Naive thymus-derived CD8-positive, alpha-beta T cell (primary cell): ENCODE measurements at regions not wholly inside any gene's neighbourhood (a gene's known extent, or its start where the extent isn't known, plus 50 kb on each side); places are given as distances from the start of the nearest gene placed in this dataset.
A peak's percentile ranks its signal among the peaks of the same experiment; 100 is the strongest.
"Not testable (repeated sequence)": the region's sequence is repeated elsewhere in the genome, so short reads cannot be mapped to it uniquely, and the experiment has no call there.

Experiments
- ATAC-seq, 2 donors: fragments of 150-1000 bp; cut with Tn5 transposase in 1 of 2; sonication (Bioruptor Pico), chemical (Tn5 transposase) in 1 of 2; 1 replicate in 1 of 2; 2 replicates in 1 of 2; pipeline ENCODE4 v1.10.0; 2021; ENCODE audit warnings: mild to moderate bottlenecking in 2 of 2, moderate library complexity in 2 of 2
- POLR2A ChIA-PET: fragments of 350-600 bp; sonication (Branson Sonifier 250); formaldehyde crosslinking; loops from one replicate; lab custom pipeline; 2021; ENCODE audit warnings: antibody characterized with exemption; lab: Charles Lee
- DNase-seq, 10 donors: peaks; one replicate each; pipeline versions ENCODE4 v3.0.0 to v3.0.0-alpha.2; 2020 to 2022
- H3K27ac Mint-ChIP-seq, 10 donors: one replicate each; pipeline ENCODE4 v1.8.0; 2020 to 2022; ENCODE audit warnings: mild to moderate bottlenecking in 10 of 10, mixed read lengths in 10 of 10, moderate library complexity in 4 of 10, inconsistent platforms in 1 of 10
- H3K27me3 Mint-ChIP-seq, 5 donors: one replicate each; pipeline ENCODE4 v1.8.0; 2021 to 2022; ENCODE audit warnings: mixed read lengths in 5 of 5
- H3K36me3 Mint-ChIP-seq, 3 donors: one replicate each; pipeline ENCODE4 v1.8.0; 2020 to 2022; ENCODE audit warnings: mixed read lengths in 3 of 3, mild to moderate bottlenecking in 2 of 3, inconsistent platforms in 1 of 3
- H3K4me1 Mint-ChIP-seq, 4 donors: one replicate each; pipeline ENCODE4 v1.8.0; 2021 to 2022; ENCODE audit warnings: mixed read lengths in 4 of 4
- H3K4me3 Mint-ChIP-seq, 10 donors: one replicate each; pipeline ENCODE4 v1.8.0; 2020 to 2022; ENCODE audit warnings: mild to moderate bottlenecking in 10 of 10, mixed read lengths in 10 of 10, moderate library complexity in 6 of 10, inconsistent platforms in 1 of 10
- H3K9me3 Mint-ChIP-seq, 9 donors: one replicate each; pipeline ENCODE4 v1.8.0; 2020 to 2022; ENCODE audit warnings: mixed read lengths in 9 of 9, mild to moderate bottlenecking in 3 of 9, inconsistent platforms in 1 of 9, moderate library complexity in 1 of 9

GRCh38 chr2:126976721-126977328, 78.1 kb downstream of the TEX51 start:
- no peak overlapping the region for H3K4me3 Mint-ChIP-seq
- no peaks in the 10 kb centered on the region for H3K9me3 Mint-ChIP-seq
- POLR2A ChIA-PET = no interaction called here
- no peaks in the 10 kb centered on the region for H3K36me3 Mint-ChIP-seq
- ATAC-seq (no peak), DNase-seq (no peak)
- H3K27me3 Mint-ChIP-seq = peaks cover 0 to 9% (median 4%) of the 10 kb centered on the region in 5 donors
- peaks cover 0 to 9% (median 3%) of the 10 kb centered on the region in 4 donors for H3K4me1 Mint-ChIP-seq
- no peak overlapping the region for H3K27ac Mint-ChIP-seq

GRCh38 chr2:126978333-126978732, 79.6 kb downstream of the TEX51 start:
- no peaks in the 10 kb centered on the region for H3K36me3 Mint-ChIP-seq
- POLR2A ChIA-PET = no interaction called here
- H3K27ac Mint-ChIP-seq = no peak overlapping the region
- peaks cover 0 to 2% (median under 1%) of the 10 kb centered on the region in 4 donors for H3K4me1 Mint-ChIP-seq
- ATAC-seq = no peak
- H3K4me3 Mint-ChIP-seq = no peak overlapping the region
- DNase-seq = no peak
- H3K27me3 Mint-ChIP-seq = peaks cover 0 to 5% (median 2%) of the 10 kb centered on the region in 5 donors
- H3K9me3 Mint-ChIP-seq = no peaks in the 10 kb centered on the region

GRCh38 chr2:126979039-126980003, 80.6 kb downstream of the TEX51 start:
- Mint-ChIP-seq H3K27me3 (peaks cover 0 to 3% (median 0%) of the 10 kb centered on the region in 5 donors), H3K27ac (no peak overlapping the region), H3K4me1 (peaks cover 0 to 2% (median under 1%) of the 10 kb centered on the region in 4 donors), H3K36me3 (no peaks in the 10 kb centered on the region), H3K4me3 (no peak overlapping the region), H3K9me3 (no peaks in the 10 kb centered on the region)
- POLR2A ChIA-PET = no interaction called here
- ATAC-seq (no peak), DNase-seq (no peak)

GRCh38 chr2:126981476-126981875, 82.8 kb downstream of the TEX51 start:
- Mint-ChIP-seq H3K36me3 (no peaks in the 10 kb centered on the region), H3K9me3 (no peaks in the 10 kb centered on the region), H3K27ac (no peak overlapping the region), H3K4me3 (no peak overlapping the region), H3K4me1 (peaks cover 0 to 2% (median under 1%) of the 10 kb centered on the region in 4 donors), H3K27me3 (peaks cover 0 to 8% (median 3%) of the 10 kb centered on the region in 5 donors)
- DNase-seq = no peak
- POLR2A ChIA-PET = no interaction called here
- no peak for ATAC-seq

GRCh38 chr2:126982935-126983334, 84.2 kb downstream of the TEX51 start:
- H3K4me3 Mint-ChIP-seq = no peak overlapping the region

GRCh38 chr2:126986631-126987187, 88.0 kb downstream of the TEX51 start:
- Mint-ChIP-seq H3K36me3 (no peaks in the 10 kb centered on the region), H3K4me3 (no peak overlapping the region), H3K27ac (no peak overlapping the region), H3K9me3 (peaks cover 0 to 4% (median 3%) of the 10 kb centered on the region in 9 donors), H3K4me1 (no peaks in the 10 kb centered on the region), H3K27me3 (peaks cover 17 to 41% (median 19%) of the 10 kb centered on the region in 5 donors)
- no peak for DNase-seq
- no peak for ATAC-seq
- POLR2A ChIA-PET = no interaction called here

More at GRCh38 chr2:126982935-126983334, 84.2 kb downstream of the TEX51 start:
- H3K9me3 Mint-ChIP-seq = no peaks in the 10 kb centered on the region
- H3K27ac Mint-ChIP-seq = no peak overlapping the region
- DNase-seq (no peak), ATAC-seq (no peak)
- H3K27me3 Mint-ChIP-seq = peaks cover 0 to 12% (median 8%) of the 10 kb centered on the region in 5 donors
- peaks cover 0 to 2% (median under 1%) of the 10 kb centered on the region in 4 donors for H3K4me1 Mint-ChIP-seq
- POLR2A ChIA-PET = no interaction called here
- no peaks in the 10 kb centered on the region for H3K36me3 Mint-ChIP-seq

- Mint-ChIP-seq H3K9me3 (peaks cover 0 to 4% (median 3%) of the 10 kb centered on the region in 9 donors), H3K27ac (no peak overlapping the region), H3K27me3 (peaks cover 20 to 53% (median 27%) of the 10 kb centered on the region in 5 donors), H3K4me3 (no peak overlapping the region), H3K36me3 (no peaks in the 10 kb centered on the region), H3K4me1 (no peaks in the 10 kb centered on the region)
- ATAC-seq = no peak
- POLR2A ChIA-PET = no interaction called here
- DNase-seq = no peak
Measured at GRCh38 chr2:126988482-126988881, 89.8 kb downstream of the TEX51 start.

- H3K9me3 Mint-ChIP-seq, H3K4me1 Mint-ChIP-seq, H3K4me3 Mint-ChIP-seq, ATAC-seq, H3K36me3 Mint-ChIP-seq, DNase-seq, POLR2A ChIA-PET: not testable (repeated sequence)
- peak overlapping the region in 1 of 10 donors; percentile 67 for H3K27ac Mint-ChIP-seq
- H3K27me3 Mint-ChIP-seq = peaks cover 20 to 53% (median 27%) of the 10 kb centered on the region in 5 donors
Measured at GRCh38 chr2:126989064-126989463, 90.4 kb downstream of the TEX51 start.

- peaks cover 21 to 53% (median 27%) of the 10 kb centered on the region in 5 donors for H3K27me3 Mint-ChIP-seq
- DNase-seq (no peak), ATAC-seq (no peak)
- H3K4me3 Mint-ChIP-seq = no peak overlapping the region
- no peaks in the 10 kb centered on the region for H3K4me1 Mint-ChIP-seq
- H3K27ac Mint-ChIP-seq = no peak overlapping the region
- POLR2A ChIA-PET = no interaction called here
- no peaks in the 10 kb centered on the region for H3K36me3 Mint-ChIP-seq
- H3K9me3 Mint-ChIP-seq = peaks cover 0 to 4% (median 3%) of the 10 kb centered on the region in 9 donors
Measured at GRCh38 chr2:126990200-126990599, 91.5 kb downstream of the TEX51 start.

GRCh38 chr2:126990605-126991532, 92.2 kb downstream of the TEX51 start:
- H3K27me3 Mint-ChIP-seq = peaks cover 17 to 53% (median 27%) of the 10 kb centered on the region in 5 donors
- no peak overlapping the region for H3K27ac Mint-ChIP-seq
- ATAC-seq = no peak
- DNase-seq = no peak
- no peaks in the 10 kb centered on the region for H3K4me1 Mint-ChIP-seq
- H3K4me3 Mint-ChIP-seq = no peak overlapping the region
- POLR2A ChIA-PET = no interaction called here
- H3K9me3 Mint-ChIP-seq = peaks cover 0 to 4% (median 3%) of the 10 kb centered on the region in 9 donors
- H3K36me3 Mint-ChIP-seq = no peaks in the 10 kb centered on the region

GRCh38 chr2:126994340-126994777, 95.7 kb downstream of the TEX51 start:
- peaks cover 10 to 32% (median 28%) of the 10 kb centered on the region in 5 donors for H3K27me3 Mint-ChIP-seq
- H3K9me3 Mint-ChIP-seq = peaks cover 0 to 4% (median 3%) of the 10 kb centered on the region in 9 donors
- no peaks in the 10 kb centered on the region for H3K36me3 Mint-ChIP-seq
- ATAC-seq = no peak
- DNase-seq = no peak
- H3K27ac Mint-ChIP-seq = no peak overlapping the region
- POLR2A ChIA-PET = no interaction called here
- H3K4me1 Mint-ChIP-seq = no peaks in the 10 kb centered on the region
- H3K4me3 Mint-ChIP-seq = no peak overlapping the region
